Activated B cell treated with CpG ODN at 0.5 μM for 24 hours (primary cell): ENCODE measurements at regions not wholly inside any gene's neighbourhood (a gene's known extent, or its start where the extent isn't known, plus 50 kb on each side); places are given as distances from the start of the nearest gene placed in this dataset.

Source experiments
- ATAC-seq: fragments of 200-7000 bp; cut with Tn5 transposase; one replicate; pipeline ENCODE4 v1.10.0; 2021; ENCODE audit warnings: low read depth, mild to moderate bottlenecking, moderate library complexity
- CTCF ChIA-PET: fragments of 350-600 bp; sonication (Branson Sonifier 250); formaldehyde crosslinking; loops from one replicate; lab custom pipeline; 2021; ENCODE audit warnings: antibody characterized with exemption; lab: Charles Lee
- POLR2A ChIA-PET: fragments of 350-600 bp; sonication (Branson Sonifier 250); formaldehyde crosslinking; loops from one replicate; lab custom pipeline; 2021; ENCODE audit warnings: antibody characterized with exemption; lab: Charles Lee
- DNase-seq: peaks from one replicate; pipeline ENCODE4 v3.0.0; 2022
- H3K27ac Mint-ChIP-seq: one replicate; pipeline ENCODE4 v1.8.0; 2020; ENCODE audit warnings: mixed read lengths
- H3K27me3 Mint-ChIP-seq: one replicate; pipeline ENCODE4 v1.8.0; 2021; ENCODE audit warnings: mixed read lengths
- H3K36me3 Mint-ChIP-seq: one replicate; pipeline ENCODE4 v1.8.0; 2021; ENCODE audit warnings: low read depth, mixed read lengths
- H3K4me1 Mint-ChIP-seq: one replicate; pipeline ENCODE4 v1.8.0; 2021; ENCODE audit warnings: mixed read lengths
- H3K4me3 Mint-ChIP-seq: one replicate; pipeline ENCODE4 v1.8.0; 2020; ENCODE audit warnings: mild to moderate bottlenecking, mixed read lengths
- H3K9me3 Mint-ChIP-seq: one replicate; pipeline ENCODE4 v1.8.0; 2020; ENCODE audit warnings: mixed read lengths
- CTCF ChIP-seq: fragments of 200-600 bp; IDR thresholded peaks from one replicate; pipeline ENCODE4 v1.8.0; 2022; ENCODE audit warnings: antibody characterized with exemption, mild to moderate bottlenecking
- intact Hi-C: fragments of 100-400 bp; cut with micrococcal nuclease; formaldehyde crosslinking; loops from one replicate; pipeline ENCODE4 v1.15.1; 2024

GRCh38 chr14:83196236-83196635 lies 1662.6 kb upstream of the SEL1L start:
- Mint-ChIP-seq H3K9me3 (peaks cover 14% of the 10 kb centered on the region), H3K27ac (no peak overlapping the region), H3K4me1 (no peaks in the 10 kb centered on the region), H3K27me3 (no peaks in the 10 kb centered on the region), H3K36me3 (no peaks in the 10 kb centered on the region), H3K4me3 (no peak overlapping the region)
- POLR2A ChIA-PET: no interaction called here
- TF ChIP-seq CTCF: no peak
- ATAC-seq: no peak
- intact Hi-C loops: no loop called here
- CTCF ChIA-PET: no interaction called here
- DNase-seq: no peak

- intact Hi-C loops: no loop called here
- Mint-ChIP-seq H3K36me3 (no peaks in the 10 kb centered on the region), H3K9me3 (peaks cover 10% of the 10 kb centered on the region), H3K27ac (no peak overlapping the region), H3K4me3 (no peak overlapping the region), H3K4me1 (no peaks in the 10 kb centered on the region), H3K27me3 (no peaks in the 10 kb centered on the region)
- ChIA-PET CTCF (no interaction called here), POLR2A (no interaction called here)
- DNase-seq: no peak
- no peak for ATAC-seq
- TF ChIP-seq CTCF: no peak
These were observed 1663.6 kb upstream of the SEL1L start for GRCh38 chr14:83197271-83197670.

- DNase-seq: no peak
- no peaks in the 10 kb centered on the region for H3K4me1 Mint-ChIP-seq
- no peaks in the 10 kb centered on the region for H3K27me3 Mint-ChIP-seq
- H3K27ac Mint-ChIP-seq: no peak overlapping the region
- CTCF ChIA-PET: no interaction called here
- no peaks in the 10 kb centered on the region for H3K36me3 Mint-ChIP-seq
- TF ChIP-seq CTCF: no peak
- POLR2A ChIA-PET: no interaction called here
- H3K9me3 Mint-ChIP-seq: peaks cover 4% of the 10 kb centered on the region
- intact Hi-C loops: no loop called here
- H3K4me3 Mint-ChIP-seq: no peak overlapping the region
- ATAC-seq: no peak
These were observed 1673.9 kb upstream of the SEL1L start for GRCh38 chr14:83207550-83207949.

GRCh38 chr14:83208341-83208740 lies 1674.7 kb upstream of the SEL1L start:
- ATAC-seq (no peak), DNase-seq (no peak)
- H3K4me3 Mint-ChIP-seq: no peak overlapping the region
- TF ChIP-seq CTCF: no peak
- POLR2A ChIA-PET: no interaction called here
- intact Hi-C loops: no loop called here
- H3K27me3 Mint-ChIP-seq: no peaks in the 10 kb centered on the region
- peaks cover 7% of the 10 kb centered on the region for H3K9me3 Mint-ChIP-seq
- CTCF ChIA-PET: no interaction called here
- no peaks in the 10 kb centered on the region for H3K4me1 Mint-ChIP-seq
- H3K36me3 Mint-ChIP-seq: no peaks in the 10 kb centered on the region
- H3K27ac Mint-ChIP-seq: no peak overlapping the region

- H3K4me3 Mint-ChIP-seq: no peak overlapping the region
- POLR2A ChIA-PET: no interaction called here
These were observed 1683.8 kb upstream of the SEL1L start for GRCh38 chr14:83217492-83217891.

More at GRCh38 chr14:83217492-83217891, 1683.8 kb upstream of the SEL1L start:
- ATAC-seq (no peak), DNase-seq (no peak)
- H3K9me3 Mint-ChIP-seq: peaks cover 16% of the 10 kb centered on the region
- intact Hi-C loops: no loop called here
- H3K4me1 Mint-ChIP-seq: no peaks in the 10 kb centered on the region
- H3K36me3 Mint-ChIP-seq: no peaks in the 10 kb centered on the region
- no peak overlapping the region for H3K27ac Mint-ChIP-seq
- TF ChIP-seq CTCF: no peak
- H3K27me3 Mint-ChIP-seq: no peaks in the 10 kb centered on the region
- CTCF ChIA-PET: no interaction called here
